ENCODE measurements at regions not wholly inside any gene's neighbourhood (a gene's known extent, or its start where the extent isn't known, plus 50 kb on each side); places are given as distances from the start of the nearest gene placed in this dataset.

DNA sequence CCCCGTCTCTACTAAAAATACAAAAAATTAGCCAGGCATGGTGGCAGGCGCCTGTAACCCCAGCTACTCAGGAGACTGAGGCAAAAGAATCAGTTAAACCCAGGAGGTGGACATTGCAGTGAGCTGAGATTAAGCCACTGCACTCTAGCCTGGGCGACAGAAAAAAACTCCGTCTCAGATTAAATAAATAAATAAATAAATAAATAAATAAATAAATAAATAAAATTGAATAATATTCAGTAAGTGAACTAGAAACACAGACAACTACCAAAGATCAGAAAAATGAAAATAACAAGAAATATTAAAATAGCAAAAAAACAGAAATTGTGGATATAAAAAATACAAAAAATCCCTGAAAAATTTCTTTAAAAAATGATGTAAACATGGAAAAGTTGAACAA lies 172.4 kb downstream of the ZNF486 start:
- TF ChIP-seq, protein P1, sequence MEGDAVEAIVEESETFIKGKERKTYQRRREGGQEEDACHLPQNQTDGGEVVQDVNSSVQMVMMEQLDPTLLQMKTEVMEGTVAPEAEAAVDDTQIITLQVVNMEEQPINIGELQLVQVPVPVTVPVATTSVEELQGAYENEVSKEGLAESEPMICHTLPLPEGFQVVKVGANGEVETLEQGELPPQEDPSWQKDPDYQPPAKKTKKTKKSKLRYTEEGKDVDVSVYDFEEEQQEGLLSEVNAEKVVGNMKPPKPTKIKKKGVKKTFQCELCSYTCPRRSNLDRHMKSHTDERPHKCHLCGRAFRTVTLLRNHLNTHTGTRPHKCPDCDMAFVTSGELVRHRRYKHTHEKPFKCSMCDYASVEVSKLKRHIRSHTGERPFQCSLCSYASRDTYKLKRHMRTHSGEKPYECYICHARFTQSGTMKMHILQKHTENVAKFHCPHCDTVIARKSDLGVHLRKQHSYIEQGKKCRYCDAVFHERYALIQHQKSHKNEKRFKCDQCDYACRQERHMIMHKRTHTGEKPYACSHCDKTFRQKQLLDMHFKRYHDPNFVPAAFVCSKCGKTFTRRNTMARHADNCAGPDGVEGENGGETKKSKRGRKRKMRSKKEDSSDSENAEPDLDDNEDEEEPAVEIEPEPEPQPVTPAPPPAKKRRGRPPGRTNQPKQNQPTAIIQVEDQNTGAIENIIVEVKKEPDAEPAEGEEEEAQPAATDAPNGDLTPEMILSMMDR (IDR thresholded peaks at IDR 0.05; ENCODE audit: extremely low read depth, missing control alignments), result no peak
- no peak for DNase-seq (ENCODE audit: low spot score)

DNA sequence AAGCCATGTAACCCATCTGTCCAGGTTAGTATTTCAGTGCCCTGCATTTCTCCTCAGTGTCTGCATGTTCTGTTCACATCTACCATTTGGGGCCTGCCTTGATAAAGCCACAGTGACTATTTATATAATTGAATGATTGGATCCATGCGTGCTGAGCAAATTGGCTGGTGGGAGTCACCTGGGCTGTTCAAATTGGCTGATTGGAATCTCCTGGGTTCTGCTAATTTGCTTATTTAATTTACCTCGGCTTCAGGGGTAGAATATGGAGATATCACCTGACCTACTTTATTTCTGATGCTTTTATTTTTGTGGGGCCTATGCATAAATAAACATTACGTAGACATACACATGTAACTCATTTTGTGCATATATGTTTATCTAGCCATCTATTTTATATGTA lies 167.7 kb downstream of the ZNF486 start:
- DNase-seq (ENCODE audit: low spot score), result no peak
- TF ChIP-seq, protein P1 (IDR thresholded peaks at IDR 0.05; ENCODE audit: extremely low read depth, missing control alignments), result no peak

DNA sequence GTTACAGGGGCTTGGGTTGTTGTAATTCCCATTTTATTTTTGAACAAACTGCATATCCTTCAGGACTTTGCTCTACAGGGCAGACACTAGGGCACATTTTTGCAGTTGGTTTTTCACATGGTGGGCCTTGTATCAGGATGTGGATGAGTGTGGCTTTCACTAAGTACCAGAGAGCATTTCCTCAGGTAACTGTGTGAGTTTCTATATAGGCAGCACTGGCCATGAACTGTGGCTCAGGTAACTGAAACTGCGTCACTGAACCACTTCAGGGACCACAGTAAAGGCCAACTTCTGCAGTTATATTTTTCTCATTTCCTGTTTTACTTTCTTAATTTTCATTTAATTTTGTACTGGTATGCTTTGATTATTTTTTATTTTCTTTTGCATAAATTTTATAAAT lies 166.5 kb downstream of the ZNF486 start:
- DNase-seq (ENCODE audit: low spot score), result no peak
- TF ChIP-seq, protein P1 (IDR thresholded peaks at IDR 0.05; ENCODE audit: extremely low read depth, missing control alignments), result no peak

DNA sequence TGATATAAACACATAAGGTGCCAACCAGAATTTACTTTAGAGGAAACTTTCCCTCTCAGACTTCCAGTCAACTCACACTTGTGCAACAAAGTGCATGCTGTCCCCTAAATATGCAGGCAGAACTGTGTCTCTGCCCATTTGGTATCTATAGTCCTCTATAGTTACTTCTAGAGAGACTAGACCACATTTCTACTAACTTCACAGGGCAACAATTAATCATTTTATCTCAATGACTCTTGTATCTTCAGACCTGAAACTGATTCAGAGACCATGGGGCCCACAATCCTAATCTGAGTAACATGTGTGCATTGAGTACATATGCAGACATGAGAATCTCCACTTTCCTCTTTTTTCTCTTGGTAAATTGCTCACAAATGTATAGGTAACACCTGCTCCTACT lies 158.1 kb downstream of the ZNF486 start:
- no peak for DNase-seq (ENCODE audit: low spot score)

DNA sequence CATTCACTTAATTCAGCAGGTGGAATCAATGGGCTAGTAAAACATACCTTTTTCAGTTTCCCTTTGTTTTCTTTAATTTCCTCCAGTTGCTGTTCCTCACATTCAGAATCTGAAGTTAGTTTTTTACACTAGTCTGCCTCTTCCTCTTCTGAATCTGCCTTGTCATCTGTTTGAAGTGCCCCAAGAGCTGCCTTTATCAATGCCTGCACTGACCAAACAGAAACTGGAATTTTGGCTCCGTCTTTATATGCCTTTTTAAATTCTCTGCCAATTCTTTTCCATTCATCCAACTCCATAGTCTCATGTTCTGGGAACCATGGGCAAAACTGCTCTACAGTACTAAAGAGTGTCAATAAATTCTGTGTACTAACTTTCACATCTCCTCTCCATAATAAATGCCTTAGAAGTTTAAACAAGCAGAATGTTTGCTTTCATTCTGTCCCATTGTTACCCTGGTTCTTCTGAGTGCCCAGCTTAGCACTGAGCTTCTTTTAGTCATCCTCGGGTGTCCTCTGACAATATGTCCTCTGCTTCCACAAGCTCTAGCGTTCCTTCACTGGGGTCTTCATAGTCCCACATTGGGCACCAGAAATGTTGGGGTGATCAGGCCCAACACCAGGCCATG lies 154.2 kb downstream of the ZNF486 start:
- no peak for DNase-seq (ENCODE audit: low spot score)
- TF ChIP-seq, protein P1 (IDR thresholded peaks at IDR 0.05; ENCODE audit: extremely low read depth, missing control alignments), result no peak

More for the DNA sequence above, 158.1 kb downstream of the ZNF486 start:
- TF ChIP-seq, protein P1 (IDR thresholded peaks at IDR 0.05; ENCODE audit: extremely low read depth, missing control alignments), result no peak

DNA sequence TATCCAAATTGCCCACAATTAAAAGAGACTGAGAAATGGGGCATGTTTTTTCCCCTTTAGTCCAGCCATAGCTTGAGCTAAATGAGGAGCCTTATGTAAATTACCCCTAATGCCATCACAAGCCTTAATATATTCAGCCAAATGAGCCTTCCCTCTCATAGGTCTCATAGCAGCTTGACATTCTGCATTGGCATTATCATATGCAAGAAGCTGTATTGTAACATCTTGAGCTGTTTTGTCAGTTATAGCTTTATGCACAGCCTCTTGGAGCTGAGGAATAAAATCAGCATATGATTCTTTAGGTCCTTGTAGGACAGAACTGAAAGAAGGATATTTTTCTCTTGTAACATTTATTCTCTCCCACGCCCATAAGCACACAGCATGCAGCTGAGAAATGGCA lies 153.2 kb downstream of the ZNF486 start:
- TF ChIP-seq, protein P1 (IDR thresholded peaks at IDR 0.05; ENCODE audit: extremely low read depth, missing control alignments), result no peak
- DNase-seq (ENCODE audit: low spot score), result no peak

DNA sequence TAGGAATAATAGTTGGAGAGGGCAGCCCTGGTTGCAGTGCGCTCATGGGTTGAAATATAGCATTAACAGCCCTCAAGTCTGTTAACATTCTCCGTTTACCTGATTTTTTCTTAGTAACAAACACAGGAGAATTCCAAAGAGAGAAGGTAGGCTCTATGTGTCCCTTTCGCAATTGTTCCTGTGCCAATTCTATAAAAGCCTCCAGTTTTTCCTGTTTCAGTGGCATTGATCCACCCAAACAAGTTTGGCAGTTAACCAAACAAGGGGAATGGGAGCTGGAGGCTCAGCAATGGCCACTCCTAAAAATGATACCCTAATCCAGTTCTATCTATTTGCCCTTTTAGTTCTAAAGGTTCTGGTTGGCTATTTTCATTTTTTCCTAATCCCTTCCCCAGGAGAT lies 151.6 kb downstream of the ZNF486 start:
- DNase-seq (ENCODE audit: low spot score), result no peak
- TF ChIP-seq, protein P1 (IDR thresholded peaks at IDR 0.05; ENCODE audit: extremely low read depth, missing control alignments), result no peak
